NOMO-1 treated with dmso at 0.1 percent for 144 hours (cell line): ENCODE measurements at regions not wholly inside any gene's neighbourhood (a gene's known extent, or its start where the extent isn't known, plus 50 kb on each side); places are given as distances from the start of the nearest gene placed in this dataset.
"Not testable (repeated sequence)": the region's sequence is repeated elsewhere in the genome, so short reads cannot be mapped to it uniquely, and the experiment has no call there.

Experiments used
- DNase-seq: peaks from one replicate; lab custom pipeline; 2025; ENCODE audit not compliant: unreplicated experiment; lab: John Stamatoyannopoulos, UW

DNA sequence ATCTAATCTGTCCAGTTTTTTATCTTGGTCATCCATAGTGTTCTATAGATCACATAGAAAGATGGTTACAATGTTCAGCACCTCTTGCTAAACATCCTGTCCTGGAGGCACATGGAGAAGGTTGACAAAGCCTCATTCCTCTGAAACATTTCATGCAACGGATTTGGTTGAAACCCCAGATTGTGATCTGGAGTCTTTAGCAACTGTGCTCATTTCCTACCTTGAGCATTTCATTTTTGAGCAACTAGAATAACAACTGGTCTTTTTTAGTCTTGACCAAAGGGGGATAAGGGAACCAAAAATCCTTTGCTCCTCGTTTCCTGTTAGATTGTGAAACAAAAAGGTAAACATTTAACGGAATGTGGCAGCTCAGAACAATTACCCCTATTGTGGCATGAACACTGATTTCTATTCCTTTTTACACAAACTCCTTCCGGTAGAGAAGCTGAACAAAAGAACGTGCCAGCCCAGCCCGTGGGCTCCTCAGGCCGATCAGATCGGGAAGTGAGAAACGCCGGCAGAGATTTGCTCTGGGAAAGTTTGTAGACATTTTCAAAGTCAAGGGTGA, 94.7 kb upstream of the ERRFI1 start:
- DNase-seq = peak; percentile 17

DNA sequence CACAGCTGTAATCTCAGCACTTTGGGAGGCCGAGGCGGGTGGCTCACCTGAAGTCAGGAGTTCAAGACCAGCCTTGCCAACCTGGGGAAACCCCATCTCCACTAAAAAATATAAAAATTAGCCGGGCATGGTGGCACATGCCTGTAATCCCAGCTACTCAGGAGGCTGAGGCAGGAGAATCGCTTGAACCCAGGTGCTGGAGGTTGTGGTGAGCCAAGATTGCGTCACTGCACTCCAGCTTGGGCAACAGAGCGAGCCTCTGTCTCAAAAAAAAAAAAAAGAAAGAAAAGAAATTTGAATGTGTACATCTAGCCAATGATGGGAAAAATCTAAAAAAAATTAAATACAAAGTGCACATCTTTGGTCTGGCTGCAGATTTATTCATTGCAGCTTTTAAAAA, 92.6 kb upstream of the ERRFI1 start:
- not testable (repeated sequence) for DNase-seq

DNA sequence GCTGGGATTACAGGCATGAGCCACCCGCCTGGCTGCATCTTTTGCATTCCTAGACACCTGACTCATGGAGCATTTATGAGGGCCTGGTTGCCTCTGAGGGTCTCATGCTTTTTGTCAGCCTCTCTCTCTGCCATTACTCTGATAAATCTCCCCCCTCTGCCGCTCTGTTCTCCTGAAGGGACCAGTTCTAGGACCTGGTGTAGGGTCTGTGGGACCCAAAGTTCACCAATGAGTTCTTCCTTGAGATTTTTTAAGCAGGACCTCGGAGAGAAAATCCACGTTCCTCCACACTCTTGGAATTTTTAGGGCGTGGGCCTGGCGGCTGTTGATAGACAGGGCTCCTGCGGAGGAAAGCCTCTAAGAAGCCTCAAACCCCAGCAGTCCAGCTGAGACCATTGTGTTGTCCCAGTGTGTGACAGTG, 91.9 kb upstream of the ERRFI1 start:
- DNase-seq = no peak

DNA sequence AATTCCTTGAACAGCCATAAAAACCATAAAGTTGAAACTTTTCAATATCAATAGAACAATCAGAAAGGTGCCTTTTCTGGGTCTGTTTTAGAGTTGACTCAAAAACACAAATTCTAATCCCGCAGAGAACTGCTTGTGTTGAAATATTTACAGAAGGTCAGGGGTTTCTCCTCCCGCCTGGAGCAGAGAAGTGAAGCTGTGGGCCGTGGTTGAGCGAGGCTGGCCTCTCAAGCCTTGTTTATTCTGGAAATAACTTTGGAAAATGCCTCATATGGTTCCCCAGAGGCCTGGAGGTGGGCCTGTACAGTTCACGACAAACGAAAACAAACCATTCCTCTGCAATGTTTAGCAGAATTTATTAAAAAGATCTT, 90.8 kb upstream of the ERRFI1 start:
- no peak for DNase-seq

DNA sequence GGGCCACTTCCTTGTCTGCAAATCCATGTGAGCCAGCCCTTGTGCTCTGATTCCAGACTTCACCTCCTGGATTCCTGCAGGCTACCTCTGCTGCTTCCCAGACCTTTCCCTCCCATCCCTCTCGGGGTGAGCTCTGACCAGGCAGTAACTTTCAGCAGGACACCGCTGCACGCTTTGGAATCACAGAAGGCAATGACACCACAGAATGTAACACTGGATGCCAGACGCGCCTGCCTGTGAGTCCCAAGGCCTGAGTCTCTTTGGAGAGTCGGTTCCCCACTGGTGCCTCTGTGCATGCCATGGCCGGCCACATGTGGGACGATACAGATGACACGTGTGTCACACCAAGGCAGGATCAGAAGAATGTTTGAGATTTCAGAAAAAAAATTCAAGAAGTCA, 89.7 kb upstream of the ERRFI1 start:
- DNase-seq = no peak

DNA sequence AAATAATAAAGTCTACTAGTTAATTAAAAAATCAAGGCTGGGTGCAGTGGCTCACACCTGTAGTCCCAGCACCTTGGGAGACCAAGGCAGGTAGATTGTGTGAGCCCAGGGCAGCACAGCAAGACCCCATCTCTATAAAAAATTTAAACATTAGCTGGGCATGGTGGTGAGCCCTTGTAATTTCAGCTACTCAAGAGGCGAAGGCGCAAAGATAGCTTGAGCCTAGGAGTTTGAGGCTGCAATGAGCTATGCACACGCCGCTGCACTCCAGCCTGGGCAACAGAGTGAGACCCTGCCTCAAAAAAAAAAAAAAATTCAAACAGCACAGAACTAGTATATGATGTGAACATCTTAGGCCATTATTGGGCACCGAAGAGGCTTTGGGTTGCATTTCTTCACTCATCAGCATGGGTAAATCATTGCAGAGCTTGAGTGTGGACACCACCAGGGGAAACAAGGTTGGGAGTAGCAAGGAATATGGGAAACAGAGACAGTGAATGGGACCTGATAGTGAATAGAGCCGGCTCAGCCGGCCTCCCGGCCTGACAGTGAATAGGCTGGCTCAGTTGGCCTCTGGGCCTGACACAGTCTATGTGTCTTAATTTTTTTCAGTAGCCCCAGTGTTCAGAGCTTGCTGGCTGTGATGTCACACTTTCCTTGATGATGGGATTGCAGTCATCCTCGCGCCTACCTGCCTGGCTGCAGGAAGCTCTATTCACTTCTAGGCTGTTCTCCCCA, 89.1 kb upstream of the ERRFI1 start:
- DNase-seq = no peak

DNA sequence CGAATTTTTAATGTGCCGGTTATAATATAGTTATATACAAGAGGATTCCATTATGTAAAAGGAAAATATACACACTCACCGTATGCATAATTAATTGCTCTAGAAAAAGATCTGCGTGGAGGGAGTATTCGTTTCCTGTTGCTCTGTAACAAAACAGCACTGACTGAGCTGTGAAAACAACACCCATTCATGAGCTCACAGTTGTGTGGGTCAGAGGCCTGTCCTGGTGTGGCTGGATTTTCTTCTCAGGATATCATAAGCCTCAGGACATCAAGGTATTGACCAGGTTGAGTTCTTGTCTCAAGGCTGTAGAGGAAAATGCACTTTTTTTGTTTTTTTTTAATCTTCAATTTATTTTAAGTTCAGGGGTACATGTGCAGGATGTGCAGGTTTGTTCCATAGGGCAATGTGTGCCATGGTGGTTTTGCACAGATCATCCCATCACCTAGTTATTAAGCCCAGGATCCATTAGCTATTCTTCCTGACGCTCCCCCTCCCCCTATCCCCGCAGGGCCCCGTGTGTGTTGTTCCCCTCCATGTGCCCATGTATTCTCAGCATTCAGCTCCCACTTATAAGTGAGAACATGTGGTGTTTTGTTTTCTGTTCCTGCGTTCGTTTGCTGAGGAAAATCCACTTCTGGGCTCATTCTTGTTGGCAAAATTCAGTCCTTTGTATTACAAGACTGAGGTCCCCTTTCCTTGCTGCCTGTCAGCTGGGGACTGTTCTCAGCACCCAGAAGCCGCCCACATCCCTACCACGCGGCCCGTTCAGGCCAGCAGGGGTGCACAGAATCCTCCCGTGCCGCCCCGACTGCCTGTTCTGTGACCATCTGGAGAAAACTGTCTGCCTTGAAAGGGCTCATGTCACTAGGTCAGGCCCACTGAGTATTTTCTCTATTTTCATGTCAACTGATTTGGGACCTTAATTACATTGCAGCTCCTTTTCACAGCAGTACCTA, 87.4 kb upstream of the ERRFI1 start:
- DNase-seq = no peak

DNA sequence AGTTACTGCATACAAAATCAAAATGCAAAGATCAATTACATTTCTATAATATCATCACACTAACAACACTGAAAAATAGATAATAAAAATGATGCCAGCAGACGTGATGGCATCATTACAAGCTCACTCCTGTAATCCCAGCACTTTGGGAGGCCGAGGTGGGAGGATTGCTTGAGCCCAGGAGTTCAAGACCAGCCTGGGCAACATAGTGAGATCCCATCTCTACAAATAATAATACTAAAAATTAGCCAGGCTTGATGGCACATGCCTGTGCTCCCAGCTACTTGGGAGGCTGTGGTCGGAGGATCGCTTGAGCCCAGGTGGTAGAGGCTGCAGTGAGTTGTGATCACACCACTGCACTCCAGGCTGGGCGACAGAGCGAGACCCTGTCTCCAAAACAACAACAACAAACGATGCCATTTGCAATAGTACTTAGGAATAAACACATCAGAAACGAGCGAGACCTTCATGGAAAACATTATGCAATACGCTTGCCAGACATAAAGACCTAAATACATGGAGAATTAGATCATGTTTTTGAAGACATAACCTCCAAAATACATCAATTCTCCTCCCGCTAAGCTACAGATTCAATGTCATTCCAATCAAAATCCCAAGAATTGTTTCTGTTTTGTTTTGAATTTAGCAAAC, 86.6 kb upstream of the ERRFI1 start:
- DNase-seq = no peak

DNA sequence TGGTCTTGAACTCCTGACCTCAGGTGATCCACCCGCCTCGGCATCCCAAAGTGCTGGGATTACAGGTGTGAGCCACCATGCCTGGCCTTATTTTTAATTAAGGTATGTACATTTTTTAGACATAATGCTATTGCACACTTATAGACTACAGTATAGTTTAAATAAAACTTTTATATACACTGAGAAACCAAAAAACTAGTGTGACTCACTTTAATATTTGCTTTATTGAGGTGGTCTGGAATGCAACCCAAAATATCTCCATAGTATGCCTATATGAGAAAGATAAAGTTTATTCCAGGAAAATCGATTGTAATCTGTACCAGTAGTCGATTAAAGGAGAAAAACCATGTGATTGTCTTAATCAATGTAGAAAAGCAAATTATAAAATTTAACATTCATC, 85.5 kb upstream of the ERRFI1 start:
- no peak for DNase-seq

DNA sequence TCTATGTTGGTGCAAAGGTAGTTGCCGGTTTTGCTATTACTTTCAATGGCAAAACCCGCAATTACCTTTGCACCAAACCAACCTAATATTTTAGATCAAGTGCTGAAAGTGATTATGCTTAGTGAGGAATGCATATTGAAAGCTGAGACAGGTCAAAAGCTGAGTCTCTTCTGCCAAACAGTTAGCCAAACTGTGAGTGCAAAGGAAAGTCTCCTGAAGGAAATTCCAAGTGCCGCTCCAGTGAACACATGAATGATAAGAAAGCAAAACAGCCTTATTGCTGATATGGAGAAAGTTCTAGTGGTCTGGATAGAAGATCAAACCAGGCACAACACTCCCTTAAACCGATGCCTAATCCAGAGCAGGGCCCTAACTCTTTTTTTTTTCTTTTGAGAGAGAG, 83.1 kb upstream of the ERRFI1 start:
- DNase-seq = no peak

DNA sequence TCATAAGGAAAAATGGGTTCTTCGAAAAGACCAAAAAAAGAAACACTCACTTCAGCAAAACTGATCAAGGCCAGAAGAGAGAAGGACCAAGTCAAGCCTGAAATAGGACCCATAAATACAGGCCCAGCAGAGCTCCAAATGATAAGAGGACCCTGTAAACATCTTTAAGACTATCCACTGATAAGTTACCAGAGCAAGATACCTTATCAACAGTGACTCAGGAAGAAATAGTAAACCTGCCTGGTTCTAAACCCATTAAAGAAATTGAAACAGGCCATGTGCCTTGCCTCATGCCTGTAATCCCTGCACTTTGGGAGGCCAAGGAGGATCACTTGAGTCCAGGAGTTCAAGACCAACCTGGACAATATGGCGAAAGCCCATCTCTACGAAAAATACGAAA, 81.8 kb upstream of the ERRFI1 start:
- no peak for DNase-seq

DNA sequence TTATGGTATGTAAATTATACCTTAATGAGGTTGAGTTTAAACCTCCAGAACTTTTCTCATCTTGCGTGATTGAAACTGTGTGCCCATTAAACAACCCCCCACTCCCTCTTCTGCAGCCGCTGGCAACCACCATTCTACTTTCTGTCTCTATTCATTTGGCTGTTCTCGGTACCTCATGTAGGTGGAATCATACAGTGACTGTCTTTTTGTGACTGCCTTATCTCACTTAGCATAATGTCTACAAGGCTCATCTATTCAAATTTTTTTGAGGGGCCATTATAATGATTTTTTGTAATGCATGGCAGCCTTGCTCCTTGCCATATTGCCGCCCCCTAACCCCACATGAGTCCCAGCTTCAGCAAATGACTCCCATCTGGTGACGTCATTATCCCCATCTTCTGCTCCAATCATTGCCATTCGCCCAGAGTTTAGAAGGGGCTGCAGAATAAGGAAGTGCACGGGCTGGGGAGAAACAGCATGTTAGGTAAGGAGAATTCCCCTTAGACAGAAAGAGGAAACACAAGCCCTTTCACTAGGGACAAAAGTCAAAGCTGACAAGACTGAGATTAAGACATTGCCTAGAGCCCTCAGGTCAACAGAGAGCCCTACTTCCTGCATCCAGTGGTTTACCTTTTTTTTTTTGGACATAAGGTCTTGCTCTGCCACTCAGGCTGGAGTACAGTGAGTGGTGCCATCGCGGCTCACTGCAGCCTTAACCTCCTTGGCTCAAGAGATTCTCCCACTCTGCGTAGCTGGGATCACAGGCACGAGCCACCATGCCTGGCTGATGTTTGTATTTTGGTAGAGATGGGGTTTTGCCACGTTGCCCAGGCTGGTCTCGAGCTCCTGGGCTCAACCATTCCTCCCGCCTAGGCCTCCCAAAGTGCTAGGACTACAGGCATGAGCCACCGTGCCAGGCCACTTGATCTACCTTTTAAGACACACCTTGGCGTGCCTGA, 78.4 kb upstream of the ERRFI1 start:
- peak; percentile 46 for DNase-seq

DNA sequence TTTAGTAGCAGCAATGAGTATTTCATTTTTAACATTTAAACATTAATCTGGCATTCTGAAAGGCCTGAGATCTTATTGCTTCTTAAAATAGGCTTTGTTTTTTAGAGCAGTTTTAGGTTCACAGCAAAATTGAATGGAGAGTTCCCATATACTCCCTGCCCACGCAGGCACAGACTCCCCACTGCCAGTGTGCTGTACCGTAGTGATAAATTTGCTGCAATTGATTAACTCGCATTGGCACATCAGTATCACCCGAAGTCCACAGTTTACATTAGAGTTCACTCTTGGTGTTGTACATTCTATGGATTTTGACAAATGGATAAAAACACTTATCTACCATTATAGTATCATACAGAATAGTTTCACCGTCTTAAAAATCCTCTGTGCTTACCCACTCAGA, 71.8 kb upstream of the ERRFI1 start:
- no peak for DNase-seq

DNA sequence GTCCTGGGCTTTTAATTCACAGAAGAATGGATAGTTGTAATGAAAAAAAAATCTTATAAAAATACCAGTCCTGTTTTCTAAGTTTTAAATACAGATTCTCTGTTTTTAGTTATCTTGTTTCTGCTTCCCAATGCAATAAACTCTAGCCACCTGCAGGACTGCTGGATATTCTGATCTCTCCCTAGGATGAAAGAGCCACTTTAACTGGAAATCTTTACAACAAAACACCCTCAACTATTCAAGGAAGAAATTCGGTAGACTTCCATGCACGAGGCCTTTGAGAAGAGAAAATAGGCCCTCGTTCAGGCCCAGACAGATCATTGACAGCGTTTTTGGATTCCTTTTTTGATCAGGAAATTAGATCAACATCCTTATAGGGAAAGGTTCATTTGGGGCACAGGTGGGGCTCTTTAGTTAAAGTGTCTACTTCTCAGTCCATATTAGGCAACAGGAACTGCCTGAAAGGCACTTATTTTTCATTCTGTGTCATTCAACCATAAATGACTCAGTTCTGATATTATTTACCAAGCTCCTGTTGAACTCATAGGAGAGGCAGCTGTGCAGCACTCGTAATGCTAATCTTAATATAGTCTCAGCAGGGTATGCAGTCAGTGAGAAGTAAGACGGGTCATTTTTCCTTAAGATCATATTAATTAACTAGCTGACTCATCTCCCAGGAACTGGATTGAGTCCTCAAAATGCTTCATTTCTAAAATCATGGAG, 71.1 kb upstream of the ERRFI1 start:
- DNase-seq = no peak

DNA sequence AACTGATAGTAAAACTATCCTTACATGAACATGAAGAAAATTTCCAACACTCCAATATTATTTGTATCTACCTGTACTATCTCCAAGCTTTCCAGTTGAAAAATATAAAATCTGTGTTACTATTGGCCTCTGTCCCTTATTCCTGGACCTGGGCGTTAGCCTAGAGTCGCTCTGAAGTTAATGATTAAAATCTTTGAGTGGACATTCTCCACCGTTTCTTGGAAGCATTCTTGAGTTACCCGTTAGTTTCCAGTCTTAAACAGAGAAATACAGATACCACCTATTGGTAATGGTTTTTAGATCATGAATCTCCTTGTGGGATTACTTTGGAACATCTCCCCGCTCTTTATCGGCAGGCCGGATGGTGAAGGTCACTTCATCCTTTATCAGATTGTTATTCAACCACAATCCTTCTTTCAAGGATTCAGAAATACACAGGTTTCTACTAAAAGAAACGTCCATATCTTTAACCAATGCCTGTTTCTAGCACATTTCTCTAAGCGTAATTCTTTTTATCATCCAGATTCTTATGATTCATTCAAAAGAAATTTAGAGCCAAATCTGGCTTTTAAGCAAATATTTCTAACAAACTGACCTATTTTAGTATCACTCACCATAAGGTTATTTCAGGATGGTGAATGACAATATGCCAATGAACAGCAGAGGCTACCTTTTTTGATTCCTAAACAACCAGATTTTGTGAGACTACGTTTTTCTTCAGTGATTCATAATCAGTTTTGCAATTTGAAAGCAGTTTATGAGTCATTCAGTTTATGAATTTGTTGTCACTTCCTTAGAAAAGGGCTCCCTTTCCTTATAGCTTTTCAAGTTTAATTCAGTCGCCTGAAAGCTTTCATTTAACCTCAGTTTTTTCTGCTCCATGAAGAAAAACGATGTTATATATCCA, 70.2 kb upstream of the ERRFI1 start:
- DNase-seq = peak; percentile 44

DNA sequence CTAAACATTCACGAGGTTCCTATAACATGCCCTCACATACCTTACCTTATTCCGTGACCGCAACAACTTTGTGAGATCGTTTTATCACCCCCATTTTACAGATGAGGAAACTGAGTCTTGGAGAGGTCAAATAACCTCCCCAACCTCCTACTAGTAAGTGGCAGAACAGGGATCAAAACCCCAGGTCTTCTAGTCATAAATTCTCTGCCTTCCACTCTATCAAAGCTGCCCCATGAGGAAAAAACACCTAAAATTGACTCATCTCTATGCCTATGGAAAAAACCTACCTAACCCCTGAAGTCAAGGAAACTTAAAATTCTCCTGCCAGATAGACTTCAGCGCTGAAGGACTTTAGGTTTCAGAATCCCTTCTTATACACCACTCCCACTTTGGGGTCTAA, 69.5 kb upstream of the ERRFI1 start:
- no peak for DNase-seq

DNA sequence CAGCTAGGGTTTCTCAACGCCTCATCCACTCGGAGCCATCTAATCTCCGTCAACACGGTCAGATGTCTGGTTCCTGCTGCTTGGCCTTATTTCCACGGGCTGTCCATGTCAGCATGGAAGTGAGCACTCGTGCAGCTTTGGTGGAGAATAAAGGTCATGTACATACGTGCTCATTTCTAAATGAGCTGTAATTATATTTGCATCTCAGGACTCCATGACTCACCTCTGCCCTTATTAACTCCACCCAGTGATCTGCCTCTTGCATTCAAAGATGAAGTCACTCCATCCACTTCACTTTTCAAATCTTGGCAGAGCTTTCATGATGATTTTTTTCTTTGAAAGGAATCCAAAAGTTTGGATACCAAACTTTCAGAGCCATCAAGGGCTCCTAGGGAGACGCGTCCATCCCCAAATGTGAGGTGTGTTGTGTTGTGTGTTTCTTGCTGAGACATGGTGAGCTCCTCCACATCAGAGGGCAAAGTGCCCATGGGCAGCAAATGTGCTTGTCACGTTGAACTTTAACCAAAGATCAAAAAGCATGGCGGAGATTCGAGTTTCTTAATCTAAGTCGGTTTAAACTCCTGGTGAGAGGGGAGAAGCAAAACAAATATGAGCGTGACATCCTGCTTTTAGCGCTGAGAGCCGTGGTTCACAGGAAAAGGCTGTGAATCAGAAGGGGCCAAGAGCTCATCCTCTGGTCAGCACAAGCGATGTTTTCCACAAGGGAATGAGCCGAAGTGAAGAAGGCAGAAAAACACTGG, 68.6 kb upstream of the ERRFI1 start:
- DNase-seq = no peak
